Mononuclear cell (primary cell): ENCODE measurements at regions not wholly inside any gene's neighbourhood (a gene's known extent, or its start where the extent isn't known, plus 50 kb on each side); places are given as distances from the start of the nearest gene placed in this dataset.

ENCODE experiments used
- H3K27me3 ChIP-seq: 2 replicates; pipeline ENCODE4 v1.6.0; 2011; ENCODE audit warnings: low read length, control low read depth; ENCODE audit not compliant: insufficient read depth
- H3K4me1 ChIP-seq: 2 replicates; pipeline ENCODE4 v1.5.1; 2011; ENCODE audit warnings: mild to moderate bottlenecking, low read length, control low read depth; ENCODE audit not compliant: insufficient read depth
- H3K4me3 ChIP-seq: 2 replicates; pipeline ENCODE4 v1.5.1; 2011; ENCODE audit warnings: mild to moderate bottlenecking, low read length, moderate library complexity
- H3K9me3 ChIP-seq: 2 replicates; pipeline ENCODE4 v1.5.1; 2011; ENCODE audit warnings: low read depth, mild to moderate bottlenecking, control low read depth, low read length

GRCh38 chr13:105074755-105075154 lies 1460.7 kb downstream of the EFNB2 start:
- Histone ChIP-seq H3K9me3 (no peaks in the 10 kb centered on the region), H3K27me3 (no peaks in the 10 kb centered on the region), H3K4me3 (no peak overlapping the region), H3K4me1 (no peaks in the 10 kb centered on the region)

GRCh38 chr13:105073041-105073440 lies 1462.4 kb downstream of the EFNB2 start:
- no peak overlapping the region for H3K4me3 ChIP-seq
- H3K27me3 ChIP-seq: no peaks in the 10 kb centered on the region
- H3K9me3 ChIP-seq: no peaks in the 10 kb centered on the region
- H3K4me1 ChIP-seq: no peaks in the 10 kb centered on the region

GRCh38 chr13:105070452-105070851 lies 1465.0 kb downstream of the EFNB2 start:
- Histone ChIP-seq H3K4me3 (no peak overlapping the region), H3K4me1 (no peaks in the 10 kb centered on the region), H3K9me3 (no peaks in the 10 kb centered on the region), H3K27me3 (no peaks in the 10 kb centered on the region)

GRCh38 chr13:105069106-105069505 lies 1466.4 kb downstream of the EFNB2 start:
- Histone ChIP-seq H3K27me3 (no peaks in the 10 kb centered on the region), H3K9me3 (no peaks in the 10 kb centered on the region), H3K4me1 (no peaks in the 10 kb centered on the region), H3K4me3 (no peak overlapping the region)

- Histone ChIP-seq H3K4me3 (no peak overlapping the region), H3K27me3 (no peaks in the 10 kb centered on the region), H3K4me1 (no peaks in the 10 kb centered on the region), H3K9me3 (no peaks in the 10 kb centered on the region)
Measured at GRCh38 chr13:105063676-105064075, 1471.8 kb downstream of the EFNB2 start.

GRCh38 chr13:105059786-105060185 lies 1475.7 kb downstream of the EFNB2 start:
- no peaks in the 10 kb centered on the region for H3K27me3 ChIP-seq
- H3K4me1 ChIP-seq: no peaks in the 10 kb centered on the region
- H3K9me3 ChIP-seq: no peaks in the 10 kb centered on the region
- no peak overlapping the region for H3K4me3 ChIP-seq

GRCh38 chr13:105058517-105058916 lies 1476.9 kb downstream of the EFNB2 start:
- H3K4me3 ChIP-seq: no peak overlapping the region
- H3K27me3 ChIP-seq: no peaks in the 10 kb centered on the region
- no peaks in the 10 kb centered on the region for H3K9me3 ChIP-seq
- H3K4me1 ChIP-seq: no peaks in the 10 kb centered on the region

GRCh38 chr13:105052711-105053110 lies 1482.8 kb downstream of the EFNB2 start:
- Histone ChIP-seq H3K27me3 (no peaks in the 10 kb centered on the region), H3K4me1 (no peaks in the 10 kb centered on the region), H3K4me3 (no peak overlapping the region), H3K9me3 (no peaks in the 10 kb centered on the region)

- Histone ChIP-seq H3K4me1 (no peaks in the 10 kb centered on the region), H3K9me3 (peaks cover 3% of the 10 kb centered on the region), H3K4me3 (no peak overlapping the region), H3K27me3 (no peaks in the 10 kb centered on the region)
Measured at GRCh38 chr13:105050686-105051085, 1484.8 kb downstream of the EFNB2 start.

GRCh38 chr13:105048677-105049076 lies 1486.8 kb downstream of the EFNB2 start:
- Histone ChIP-seq H3K27me3 (no peaks in the 10 kb centered on the region), H3K9me3 (peaks cover 5% of the 10 kb centered on the region), H3K4me3 (no peak overlapping the region)

GRCh38 chr13:105047676-105048295 lies 1487.7 kb downstream of the EFNB2 start:
- no peak overlapping the region for H3K4me3 ChIP-seq
- H3K27me3 ChIP-seq: no peaks in the 10 kb centered on the region
- H3K4me1 ChIP-seq: no peaks in the 10 kb centered on the region

More at GRCh38 chr13:105048677-105049076, 1486.8 kb downstream of the EFNB2 start:
- H3K4me1 ChIP-seq: no peaks in the 10 kb centered on the region

GRCh38 chr13:105037110-105037509 lies 1498.4 kb downstream of the EFNB2 start:
- H3K4me3 ChIP-seq: no peak overlapping the region
- no peaks in the 10 kb centered on the region for H3K9me3 ChIP-seq
- H3K4me1 ChIP-seq: no peaks in the 10 kb centered on the region
- H3K27me3 ChIP-seq: no peaks in the 10 kb centered on the region

More at GRCh38 chr13:105047676-105048295, 1487.7 kb downstream of the EFNB2 start:
- H3K9me3 ChIP-seq: peaks cover 5% of the 10 kb centered on the region

- H3K4me1 ChIP-seq: no peaks in the 10 kb centered on the region
- H3K27me3 ChIP-seq: no peaks in the 10 kb centered on the region
- no peaks in the 10 kb centered on the region for H3K9me3 ChIP-seq
- H3K4me3 ChIP-seq: no peak overlapping the region
Measured at GRCh38 chr13:105035092-105035491, 1500.4 kb downstream of the EFNB2 start.

- no peaks in the 10 kb centered on the region for H3K4me1 ChIP-seq
- H3K27me3 ChIP-seq: no peaks in the 10 kb centered on the region
- no peaks in the 10 kb centered on the region for H3K9me3 ChIP-seq
- H3K4me3 ChIP-seq: no peak overlapping the region
Measured at GRCh38 chr13:105033999-105034398, 1501.5 kb downstream of the EFNB2 start.

- no peaks in the 10 kb centered on the region for H3K4me1 ChIP-seq
- H3K9me3 ChIP-seq: no peaks in the 10 kb centered on the region
- H3K27me3 ChIP-seq: no peaks in the 10 kb centered on the region
- H3K4me3 ChIP-seq: no peak overlapping the region
Measured at GRCh38 chr13:105031306-105031705, 1504.2 kb downstream of the EFNB2 start.

- Histone ChIP-seq H3K4me3 (no peak overlapping the region), H3K9me3 (no peaks in the 10 kb centered on the region), H3K27me3 (no peaks in the 10 kb centered on the region), H3K4me1 (no peaks in the 10 kb centered on the region)
Measured at GRCh38 chr13:105030851-105031250, 1504.6 kb downstream of the EFNB2 start.
